ENCODE measurements at regions not wholly inside any gene's neighbourhood (a gene's known extent, or its start where the extent isn't known, plus 50 kb on each side); places are given as distances from the start of the nearest gene placed in this dataset.
"Not testable (repeated sequence)": the region's sequence is repeated elsewhere in the genome, so short reads cannot be mapped to it uniquely, and the experiment has no call there.

DNA sequence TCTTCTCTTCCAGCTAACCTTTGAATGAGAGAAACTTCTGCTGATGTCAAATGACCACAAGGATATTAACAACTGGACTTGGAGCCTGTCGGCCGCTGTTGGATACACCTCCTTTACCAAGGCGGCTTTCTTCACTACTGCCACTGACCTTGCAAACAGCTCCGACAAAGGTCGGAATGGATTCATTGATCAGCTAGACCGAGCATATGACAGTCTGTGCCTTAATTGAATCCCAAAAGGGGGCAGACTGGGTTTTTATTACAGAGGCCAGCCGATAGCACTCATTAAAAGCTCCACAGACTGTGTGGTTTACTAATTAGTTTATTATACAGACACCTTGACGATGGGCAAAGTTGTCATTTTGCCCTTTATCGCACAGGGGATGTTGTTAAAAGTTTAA, 394.5 kb downstream of the RERGL start:
- no peak for DNase-seq (ENCODE audit: low read depth in 2 of 2)

- no peak for DNase-seq (ENCODE audit: low read depth in 2 of 2)
These were observed 398.6 kb downstream of the RERGL start for GRCh38 chr12:17691369-17691768.

- DNase-seq (ENCODE audit: low read depth in 2 of 2): no peak
These were observed 409.8 kb downstream of the RERGL start for GRCh38 chr12:17680220-17680619.

DNA sequence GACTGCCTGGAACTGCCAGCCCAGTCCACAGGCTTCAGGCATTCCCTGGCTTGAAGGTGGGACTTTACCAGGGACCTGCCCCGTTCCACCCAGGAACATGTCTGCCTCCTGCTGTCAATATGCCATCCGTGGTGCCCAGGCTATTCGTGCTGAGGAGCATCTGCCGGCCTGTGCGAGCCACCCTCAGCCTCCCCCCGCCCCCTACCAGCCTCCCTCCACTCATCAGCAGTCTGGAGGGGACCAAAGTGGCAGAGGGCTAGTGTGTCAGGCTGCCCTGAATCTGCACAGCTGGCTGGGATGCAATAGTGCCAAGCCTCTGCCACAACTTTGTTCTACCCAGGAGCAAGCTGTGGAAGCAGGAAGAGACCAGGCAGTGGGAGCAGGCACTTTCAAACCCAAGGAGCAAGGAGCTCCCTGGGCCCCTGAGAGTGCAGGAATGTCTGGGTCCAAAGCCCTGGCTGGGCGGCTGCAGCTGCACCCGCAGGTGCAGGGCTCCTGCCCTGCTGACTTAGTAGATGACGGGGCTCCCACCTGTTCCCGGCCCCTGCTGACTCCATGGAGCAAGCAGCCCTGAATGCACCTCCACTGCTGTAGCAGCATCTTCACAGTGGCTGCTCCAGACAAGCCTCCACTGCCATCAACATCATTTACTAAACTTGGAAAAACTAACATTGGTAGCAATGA, 423.2 kb downstream of the RERGL start:
- DNase-seq (ENCODE audit: low read depth in 2 of 2): no peak

DNA sequence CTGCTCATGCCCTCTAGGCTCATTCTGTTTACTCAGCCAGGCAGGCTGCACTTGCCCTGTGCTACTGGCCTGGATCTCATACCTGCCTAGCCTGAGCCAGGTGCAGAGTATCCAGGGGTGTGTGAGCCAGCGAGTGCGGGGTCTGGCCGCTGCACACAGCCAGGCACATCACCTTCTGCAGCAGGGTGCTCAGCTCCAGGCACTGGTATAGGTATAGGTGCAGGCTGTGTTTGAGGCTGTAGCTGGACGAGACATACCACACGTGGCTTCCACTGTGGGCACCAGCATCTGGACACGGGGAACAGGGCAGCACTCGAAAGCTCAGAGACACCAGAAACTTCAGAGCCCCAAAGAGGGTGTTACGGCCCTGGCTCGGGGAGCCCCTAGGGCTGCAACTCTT, 424.2 kb downstream of the RERGL start:
- DNase-seq (ENCODE audit: low read depth in 2 of 2): no peak

- DNase-seq (ENCODE audit: low read depth in 2 of 2): no peak
These were observed 428.7 kb downstream of the RERGL start for GRCh38 chr12:17661250-17661649.

DNA sequence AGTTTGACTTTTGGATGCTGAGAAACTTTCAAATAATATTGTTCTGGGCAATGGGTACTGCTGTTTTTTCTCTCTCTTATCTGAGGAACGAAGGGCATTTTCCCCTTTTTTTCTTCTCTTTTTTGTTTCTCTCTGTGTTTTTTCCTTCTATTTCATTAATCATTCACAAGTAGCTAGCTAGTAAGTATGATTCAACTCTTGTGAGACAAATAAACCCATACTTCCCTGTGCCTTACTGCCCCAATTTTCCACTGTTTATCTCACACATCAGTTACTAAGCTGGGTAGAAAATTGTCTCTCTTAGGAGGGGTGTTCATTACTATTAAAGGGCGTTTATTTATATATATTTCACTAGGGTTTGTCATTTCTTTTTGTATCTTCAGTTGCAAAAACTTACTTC, 437.6 kb downstream of the RERGL start:
- no peak for DNase-seq (ENCODE audit: low read depth in 2 of 2)

DNA sequence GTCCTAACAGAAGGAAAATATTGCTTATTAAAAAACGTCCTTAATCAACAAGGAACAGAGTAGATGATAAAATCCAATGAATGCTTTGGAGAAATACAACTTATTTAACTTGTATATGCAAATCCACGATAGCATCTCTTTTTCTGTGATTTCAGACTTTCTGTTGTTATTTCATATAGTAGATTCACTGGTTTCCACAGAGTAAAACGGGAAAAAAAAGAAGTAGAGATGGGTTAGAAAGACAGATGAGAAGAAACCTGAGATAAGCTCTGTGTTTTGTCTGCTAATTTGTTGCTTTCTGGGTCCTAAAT, 447.7 kb downstream of the RERGL start:
- no peak for DNase-seq (ENCODE audit: low read depth in 2 of 2)

DNA sequence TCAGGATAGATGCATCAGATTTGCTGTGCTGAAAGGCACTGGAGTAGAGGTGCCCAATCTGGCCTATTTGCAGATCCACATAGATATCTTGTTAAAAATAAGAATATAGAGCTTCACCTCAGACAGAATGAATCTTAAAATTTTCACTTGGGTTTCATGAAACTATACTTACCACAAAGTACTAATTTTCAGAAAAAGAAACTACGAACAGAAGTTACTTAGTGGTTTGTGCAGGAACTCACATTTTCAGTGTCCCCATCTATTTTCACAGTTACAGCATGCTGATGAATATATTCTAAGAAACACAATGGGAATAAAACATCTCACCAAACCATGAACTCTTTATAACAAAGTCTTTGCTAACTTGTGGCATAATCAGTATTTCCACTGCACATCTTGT, 449.4 kb downstream of the RERGL start:
- DNase-seq (ENCODE audit: low read depth in 2 of 2): no peak

GRCh38 chr12:17618831-17619230, 471.2 kb downstream of the RERGL start:
- DNase-seq (ENCODE audit: low read depth in 2 of 2): no peak

GRCh38 chr12:17609701-17610100, 480.3 kb downstream of the RERGL start:
- DNase-seq (ENCODE audit: low read depth in 2 of 2): no peak

GRCh38 chr12:17609153-17609552, 480.8 kb downstream of the RERGL start:
- DNase-seq (ENCODE audit: low read depth in 2 of 2): no peak

DNA sequence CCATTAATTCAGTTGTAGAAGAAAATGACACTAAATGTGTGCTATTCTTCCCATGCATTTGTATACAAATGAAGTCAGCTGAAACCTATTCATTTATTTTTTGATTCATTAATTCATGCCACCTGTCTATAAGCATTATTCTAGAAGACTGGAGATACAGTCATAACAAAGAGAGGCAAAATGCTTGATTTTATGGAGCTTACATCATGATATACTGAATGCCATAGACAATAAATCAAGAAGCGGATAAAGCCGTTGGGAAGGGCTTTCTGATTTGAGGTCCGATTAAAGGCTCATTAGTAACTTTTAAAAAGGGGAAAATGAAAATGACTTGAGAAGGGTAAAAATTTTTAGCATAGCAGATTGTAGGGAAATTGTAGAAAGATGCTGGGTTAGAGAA, 494.9 kb downstream of the RERGL start:
- DNase-seq (ENCODE audit: low read depth in 2 of 2): no peak

- no peak for DNase-seq (ENCODE audit: low read depth in 2 of 2)
These were observed 496.1 kb downstream of the RERGL start for GRCh38 chr12:17593715-17594406.

- DNase-seq (ENCODE audit: low read depth in 2 of 2): no peak
These were observed 497.5 kb downstream of the RERGL start for GRCh38 chr12:17592472-17592871.

DNA sequence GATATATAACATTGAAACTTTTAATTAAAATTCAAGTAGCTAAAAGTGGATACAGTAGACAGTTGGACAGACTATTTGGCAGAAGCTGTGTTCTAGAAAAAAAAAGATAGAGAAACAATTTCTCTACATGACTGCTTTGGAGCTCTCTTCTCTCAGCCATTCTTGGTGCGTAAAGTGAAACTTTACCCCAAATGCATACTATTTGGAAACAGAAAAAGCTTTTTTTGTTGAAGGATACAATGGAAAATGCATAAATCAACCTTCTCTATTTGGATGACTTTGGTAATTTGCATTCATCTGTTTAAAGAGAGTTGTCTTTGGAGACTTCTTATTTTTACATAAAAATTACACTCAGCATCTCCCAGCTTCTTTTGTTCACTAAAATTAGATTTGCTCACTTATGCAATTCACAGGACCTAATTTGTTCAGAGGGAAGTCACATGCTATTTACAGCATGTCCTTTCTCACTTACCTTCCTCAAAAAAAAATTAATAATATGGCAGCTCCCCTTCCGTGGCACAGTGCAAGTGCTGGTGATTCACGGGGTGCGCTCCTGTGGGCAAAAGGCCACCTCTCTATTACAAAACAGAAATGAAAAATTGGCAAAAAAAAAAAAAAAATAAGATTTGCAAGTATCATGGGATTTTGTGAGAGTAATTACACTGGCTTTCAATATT, 498.9 kb downstream of the RERGL start:
- DNase-seq (ENCODE audit: low read depth in 2 of 2): no peak

DNA sequence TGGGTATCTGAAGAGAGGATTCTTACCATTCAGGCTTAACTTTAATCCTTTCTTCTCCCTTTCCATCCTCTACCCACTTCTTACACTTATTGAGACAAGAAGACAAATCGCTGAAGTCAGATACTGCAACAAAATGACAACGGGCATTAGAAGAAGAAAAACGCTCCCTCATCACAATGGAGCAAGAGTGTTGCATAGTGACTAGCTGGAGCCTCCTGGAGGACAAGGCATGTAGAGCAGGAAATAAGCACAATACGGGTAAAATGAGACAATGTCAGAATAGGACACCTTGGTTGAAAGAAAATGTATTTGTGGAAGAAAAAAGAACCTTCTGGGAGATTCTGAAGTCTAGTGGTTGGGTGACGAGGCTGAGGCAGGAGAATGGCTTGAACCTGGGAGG, 501.0 kb downstream of the RERGL start:
- DNase-seq (ENCODE audit: low read depth in 2 of 2): no peak

GRCh38 chr12:17579205-17580026, 510.6 kb downstream of the RERGL start:
- DNase-seq (ENCODE audit: low read depth in 2 of 2): no peak

DNA sequence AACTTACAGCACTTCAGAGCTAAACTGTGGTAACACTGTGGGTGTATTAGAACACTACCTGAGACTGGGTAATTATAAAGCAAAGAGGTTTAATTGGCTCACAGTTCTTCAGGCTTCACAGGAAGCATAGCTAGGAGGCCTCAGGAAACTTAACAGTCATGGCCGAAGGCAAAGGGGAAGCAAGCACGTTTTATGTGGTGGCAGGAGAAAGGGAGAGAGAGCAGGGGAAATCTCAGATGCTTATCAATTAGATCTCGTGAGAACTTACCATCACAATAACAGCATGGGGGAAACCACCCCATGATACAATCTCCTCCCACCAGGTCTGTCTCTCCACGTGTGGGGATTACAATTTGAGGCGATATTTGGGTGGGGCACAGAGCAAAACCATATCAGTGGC, 512.6 kb downstream of the RERGL start:
- no peak for DNase-seq (ENCODE audit: low read depth in 2 of 2)

GRCh38 chr12:17572250-17572649, 517.7 kb downstream of the RERGL start:
- no peak for DNase-seq (ENCODE audit: low read depth in 2 of 2)

- no peak for DNase-seq (ENCODE audit: low read depth in 2 of 2)
These were observed 518.9 kb downstream of the RERGL start for GRCh38 chr12:17571047-17571446.

GRCh38 chr12:17564630-17565029, 525.4 kb downstream of the RERGL start:
- DNase-seq (ENCODE audit: low read depth in 2 of 2): not testable (repeated sequence)

All from lung microvascular endothelial cell (primary cell).